ENCODE measurements at regions not wholly inside any gene's neighbourhood (a gene's known extent, or its start where the extent isn't known, plus 50 kb on each side); places are given as distances from the start of the nearest gene placed in this dataset.

- no peak for DNase-seq
These were observed 1129.9 kb upstream of the GYPC start for GRCh38 chr2:125526093-125526492.

- no peak for DNase-seq
These were observed 1120.9 kb upstream of the GYPC start for GRCh38 chr2:125535089-125535488.

GRCh38 chr2:125543968-125544514 is 1111.9 kb upstream of the GYPC start:
- no peak for DNase-seq

GRCh38 chr2:125553768-125554167 is 1102.2 kb upstream of the GYPC start:
- DNase-seq: no peak

GRCh38 chr2:125554956-125555355 is 1101.0 kb upstream of the GYPC start:
- no peak for DNase-seq

GRCh38 chr2:125559186-125559585 is 1096.8 kb upstream of the GYPC start:
- DNase-seq: no peak

- DNase-seq: no peak
These were observed 1095.1 kb upstream of the GYPC start for GRCh38 chr2:125560855-125561254.

- no peak for DNase-seq
These were observed 1094.7 kb upstream of the GYPC start for GRCh38 chr2:125561302-125561701.

- DNase-seq: no peak
These were observed 1093.0 kb upstream of the GYPC start for GRCh38 chr2:125562924-125563323.

GRCh38 chr2:125564471-125564870 is 1091.5 kb upstream of the GYPC start:
- no peak for DNase-seq

- no peak for DNase-seq
These were observed 1089.5 kb upstream of the GYPC start for GRCh38 chr2:125566422-125566821.

GRCh38 chr2:125567100-125567499 is 1088.9 kb upstream of the GYPC start:
- DNase-seq: no peak

- DNase-seq: no peak
These were observed 1083.3 kb upstream of the GYPC start for GRCh38 chr2:125572660-125573059.

- no peak for DNase-seq
These were observed 1082.5 kb upstream of the GYPC start for GRCh38 chr2:125573432-125573831.

GRCh38 chr2:125576558-125576957 is 1079.4 kb upstream of the GYPC start:
- DNase-seq: no peak

GRCh38 chr2:125581557-125581956 is 1074.4 kb upstream of the GYPC start:
- DNase-seq: no peak

- DNase-seq: no peak
These were observed 1073.4 kb upstream of the GYPC start for GRCh38 chr2:125582516-125582915.

GRCh38 chr2:125584732-125585131 is 1071.2 kb upstream of the GYPC start:
- DNase-seq: no peak

- DNase-seq: no peak
These were observed 1067.2 kb upstream of the GYPC start for GRCh38 chr2:125588780-125589179.

- no peak for DNase-seq
These were observed 1064.0 kb upstream of the GYPC start for GRCh38 chr2:125591954-125592353.

- no peak for DNase-seq
These were observed 1062.9 kb upstream of the GYPC start for GRCh38 chr2:125593036-125593435.

- no peak for DNase-seq
These were observed 1059.3 kb upstream of the GYPC start for GRCh38 chr2:125596612-125597011.

- DNase-seq: no peak
These were observed 1040.5 kb upstream of the GYPC start for GRCh38 chr2:125615438-125615837.

- no peak for DNase-seq
These were observed 1025.6 kb upstream of the GYPC start for GRCh38 chr2:125630377-125630776.

- DNase-seq: no peak
These were observed 1021.3 kb upstream of the GYPC start for GRCh38 chr2:125634662-125635061.

GRCh38 chr2:125638345-125638744 is 1017.6 kb upstream of the GYPC start:
- DNase-seq: no peak
